SK-N-SH (cell line): ENCODE measurements at regions not wholly inside any gene's neighbourhood (a gene's known extent, or its start where the extent isn't known, plus 50 kb on each side); places are given as distances from the start of the nearest gene placed in this dataset.

ENCODE experiments used
- REST ChIP-seq: IDR thresholded peaks from 2 replicates; pipeline ENCODE4 v1.6.1; 2012; ENCODE audit warnings: mild to moderate bottlenecking, low read depth, low read length, moderate library complexity
- RFX5 ChIP-seq: IDR thresholded peaks from 2 replicates; pipeline ENCODE4 v1.6.1; 2012; ENCODE audit warnings: mild to moderate bottlenecking, improper control_type of control experiment, low read length

- TF ChIP-seq RFX5 (no peak), REST (no peak)
Measured at GRCh38 chr12:105978276-105978675, 160.5 kb downstream of the NUAK1 start.
